ENCODE measurements at regions not wholly inside any gene's neighbourhood (a gene's known extent, or its start where the extent isn't known, plus 50 kb on each side); places are given as distances from the start of the nearest gene placed in this dataset.

- Histone ChIP-seq H3K27me3 (ENCODE audit: control insufficient read depth, insufficient read depth, low read length) (no peaks in the 10 kb centered on the region), H3K36me3 (ENCODE audit: control insufficient read depth, insufficient read depth, low read length) (no peaks in the 10 kb centered on the region), H3K4me3 (ENCODE audit: low read depth, low read length) (no peak overlapping the region)
- TF ChIP-seq CTCF (IDR thresholded peaks at IDR 0.05; ENCODE audit: insufficient read depth, low read length, poor library complexity, severe bottlenecking): no peak
- DNase-seq (ENCODE audit: low read depth): no peak
These were observed 224.2 kb downstream of the XPNPEP1 start for GRCh38 chr10:109698882-109699664.

- Histone ChIP-seq H3K27me3 (ENCODE audit: control insufficient read depth, insufficient read depth, low read length) (no peaks in the 10 kb centered on the region), H3K36me3 (ENCODE audit: control insufficient read depth, insufficient read depth, low read length) (no peaks in the 10 kb centered on the region), H3K4me3 (ENCODE audit: low read depth, low read length) (no peak overlapping the region)
- TF ChIP-seq CTCF (IDR thresholded peaks at IDR 0.05; ENCODE audit: insufficient read depth, low read length, poor library complexity, severe bottlenecking): no peak
- no peak for DNase-seq (ENCODE audit: low read depth)
These were observed 225.2 kb downstream of the XPNPEP1 start for GRCh38 chr10:109698086-109698485.

- Histone ChIP-seq H3K36me3 (ENCODE audit: control insufficient read depth, insufficient read depth, low read length) (no peaks in the 10 kb centered on the region), H3K4me3 (ENCODE audit: low read depth, low read length) (no peak overlapping the region), H3K27me3 (ENCODE audit: control insufficient read depth, insufficient read depth, low read length) (no peaks in the 10 kb centered on the region)
- no peak for DNase-seq (ENCODE audit: low read depth)
- no peak for TF ChIP-seq CTCF (IDR thresholded peaks at IDR 0.05; ENCODE audit: insufficient read depth, low read length, poor library complexity, severe bottlenecking)
These were observed 226.1 kb downstream of the XPNPEP1 start for GRCh38 chr10:109696981-109697775.

- no peaks in the 10 kb centered on the region for H3K36me3 ChIP-seq (ENCODE audit: control insufficient read depth, insufficient read depth, low read length)
- DNase-seq (ENCODE audit: low read depth): no peak
- H3K4me3 ChIP-seq (ENCODE audit: low read depth, low read length): no peak overlapping the region
- no peaks in the 10 kb centered on the region for H3K27me3 ChIP-seq (ENCODE audit: control insufficient read depth, insufficient read depth, low read length)
- TF ChIP-seq CTCF (IDR thresholded peaks at IDR 0.05; ENCODE audit: insufficient read depth, low read length, poor library complexity, severe bottlenecking): no peak
These were observed 226.8 kb downstream of the XPNPEP1 start for GRCh38 chr10:109696462-109696861.

GRCh38 chr10:109695988-109696387, 227.3 kb downstream of the XPNPEP1 start:
- Histone ChIP-seq H3K27me3 (ENCODE audit: control insufficient read depth, insufficient read depth, low read length) (no peaks in the 10 kb centered on the region), H3K4me3 (ENCODE audit: low read depth, low read length) (no peak overlapping the region), H3K36me3 (ENCODE audit: control insufficient read depth, insufficient read depth, low read length) (no peaks in the 10 kb centered on the region)
- no peak for DNase-seq (ENCODE audit: low read depth)
- TF ChIP-seq CTCF (IDR thresholded peaks at IDR 0.05; ENCODE audit: insufficient read depth, low read length, poor library complexity, severe bottlenecking): no peak
